Calu3 (cell line): ENCODE measurements at regions not wholly inside any gene's neighbourhood (a gene's known extent, or its start where the extent isn't known, plus 50 kb on each side); places are given as distances from the start of the nearest gene placed in this dataset.
A peak's percentile ranks its signal among the peaks of the same experiment; 100 is the strongest.

Experiments
- BruUV-seq: library from RNA; stranded (reverse); fragments of 400-500 nt; replicated peaks from 2 replicates; lab custom pipeline; 2021; lab: Mats Ljungman, UMichigan
- CTCF ChIA-PET: fragments of 300-600 bp; sonication (Branson Sonifier 250); formaldehyde crosslinking; loops from one replicate; lab custom pipeline; 2022; ENCODE audit warnings: antibody characterized with exemption; lab: Charles Lee
- DNase-seq: peaks from one replicate; pipeline ENCODE4 v3.0.0; 2022
- H3K27ac Mint-ChIP-seq: one replicate; pipeline ENCODE4 v1.8.0; 2022; ENCODE audit warnings: mixed read lengths; ENCODE audit not compliant: unreplicated experiment
- H3K27me3 Mint-ChIP-seq: one replicate; pipeline ENCODE4 v1.8.0; 2022; ENCODE audit warnings: mixed read lengths; ENCODE audit not compliant: unreplicated experiment
- H3K36me3 Mint-ChIP-seq: one replicate; pipeline ENCODE4 v1.8.0; 2022; ENCODE audit warnings: mild to moderate bottlenecking, moderate library complexity, mixed read lengths; ENCODE audit not compliant: insufficient read depth, unreplicated experiment
- H3K4me1 Mint-ChIP-seq: one replicate; pipeline ENCODE4 v1.8.0; 2022; ENCODE audit warnings: mild to moderate bottlenecking, low read depth, mixed read lengths; ENCODE audit not compliant: unreplicated experiment
- H3K4me3 Mint-ChIP-seq: one replicate; pipeline ENCODE4 v1.8.0; 2022; ENCODE audit warnings: mild to moderate bottlenecking, low read depth, moderate library complexity, mixed read lengths; ENCODE audit not compliant: unreplicated experiment
- H3K9me3 Mint-ChIP-seq: one replicate; pipeline ENCODE4 v1.8.0; 2022; ENCODE audit warnings: low read depth, mixed read lengths; ENCODE audit not compliant: unreplicated experiment
- intact Hi-C: fragments of 100-400 bp; cut with micrococcal nuclease; formaldehyde crosslinking; loops from one replicate; pipeline ENCODE4 v1.10.0; 2022; ENCODE audit not compliant: unreplicated experiment
- TF ChIP-seq, protein P1 (sequence below): fragments of 200-600 bp; IDR thresholded peaks from one replicate; pipeline ENCODE4 v1.8.0; 2022; ENCODE audit warnings: antibody characterized with exemption; ENCODE audit not compliant: unreplicated experiment

DNA sequence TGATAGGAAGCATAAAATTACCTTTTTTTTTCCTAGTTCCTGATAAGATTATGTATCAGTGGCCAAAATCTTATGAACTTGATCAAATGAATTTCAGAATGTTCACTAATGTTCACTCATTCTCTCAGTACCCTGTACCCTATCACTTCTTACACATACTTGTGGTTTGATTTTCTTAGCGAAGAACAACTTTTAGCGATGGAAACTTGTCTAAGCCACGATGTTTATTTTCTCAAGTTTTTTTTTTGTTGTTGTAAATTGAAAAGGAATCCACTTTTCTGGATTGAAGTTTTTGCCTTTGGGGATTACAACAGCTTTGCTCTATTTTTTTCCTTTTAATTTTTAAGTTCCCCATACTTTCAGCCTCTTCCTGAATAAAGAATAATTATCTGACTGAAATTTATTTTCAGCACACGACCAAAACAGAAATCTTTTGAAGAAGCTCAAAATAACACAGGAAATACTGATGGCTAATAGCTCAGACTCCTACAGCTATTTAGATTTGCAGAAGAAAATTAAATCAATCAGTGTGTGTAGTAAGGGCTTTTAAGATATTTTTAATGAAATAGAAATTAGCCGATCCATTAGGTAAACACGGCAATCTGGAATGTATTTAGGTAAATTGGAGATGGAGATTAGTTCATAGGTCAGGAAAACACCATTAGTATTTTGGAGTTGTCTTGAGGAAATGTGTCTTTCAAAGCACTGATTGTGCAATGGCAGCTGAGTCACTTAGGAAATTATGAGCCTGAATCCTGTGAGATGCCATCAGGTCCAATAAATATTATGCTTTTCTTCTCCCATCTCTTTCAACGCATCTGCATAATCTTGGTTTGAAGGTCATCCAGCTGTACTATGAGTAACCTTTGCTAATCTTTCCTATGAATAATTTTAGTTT is 217.5 kb downstream of the GJA1 start:
- CTCF ChIA-PET: interaction anchor here (0.8 to 1.0 kb wide), 2 partner anchors 36 to 131 kb away, joined by 3 to 4 read pairs; no protein-coding TSS in a partner anchor
- no peaks in the 10 kb centered on the region for H3K9me3 Mint-ChIP-seq
- H3K36me3 Mint-ChIP-seq: no peaks in the 10 kb centered on the region
- H3K4me1 Mint-ChIP-seq: no peaks in the 10 kb centered on the region
- no TSS peak for BruUV-seq
- peak; percentile 14 for DNase-seq
- intact Hi-C loops: no loop called here
- H3K4me3 Mint-ChIP-seq: no peak overlapping the region
- no peaks in the 10 kb centered on the region for H3K27me3 Mint-ChIP-seq
- TF ChIP-seq, protein P1, sequence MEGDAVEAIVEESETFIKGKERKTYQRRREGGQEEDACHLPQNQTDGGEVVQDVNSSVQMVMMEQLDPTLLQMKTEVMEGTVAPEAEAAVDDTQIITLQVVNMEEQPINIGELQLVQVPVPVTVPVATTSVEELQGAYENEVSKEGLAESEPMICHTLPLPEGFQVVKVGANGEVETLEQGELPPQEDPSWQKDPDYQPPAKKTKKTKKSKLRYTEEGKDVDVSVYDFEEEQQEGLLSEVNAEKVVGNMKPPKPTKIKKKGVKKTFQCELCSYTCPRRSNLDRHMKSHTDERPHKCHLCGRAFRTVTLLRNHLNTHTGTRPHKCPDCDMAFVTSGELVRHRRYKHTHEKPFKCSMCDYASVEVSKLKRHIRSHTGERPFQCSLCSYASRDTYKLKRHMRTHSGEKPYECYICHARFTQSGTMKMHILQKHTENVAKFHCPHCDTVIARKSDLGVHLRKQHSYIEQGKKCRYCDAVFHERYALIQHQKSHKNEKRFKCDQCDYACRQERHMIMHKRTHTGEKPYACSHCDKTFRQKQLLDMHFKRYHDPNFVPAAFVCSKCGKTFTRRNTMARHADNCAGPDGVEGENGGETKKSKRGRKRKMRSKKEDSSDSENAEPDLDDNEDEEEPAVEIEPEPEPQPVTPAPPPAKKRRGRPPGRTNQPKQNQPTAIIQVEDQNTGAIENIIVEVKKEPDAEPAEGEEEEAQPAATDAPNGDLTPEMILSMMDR: no peak
- H3K27ac Mint-ChIP-seq: peak overlapping the region; percentile 9

DNA sequence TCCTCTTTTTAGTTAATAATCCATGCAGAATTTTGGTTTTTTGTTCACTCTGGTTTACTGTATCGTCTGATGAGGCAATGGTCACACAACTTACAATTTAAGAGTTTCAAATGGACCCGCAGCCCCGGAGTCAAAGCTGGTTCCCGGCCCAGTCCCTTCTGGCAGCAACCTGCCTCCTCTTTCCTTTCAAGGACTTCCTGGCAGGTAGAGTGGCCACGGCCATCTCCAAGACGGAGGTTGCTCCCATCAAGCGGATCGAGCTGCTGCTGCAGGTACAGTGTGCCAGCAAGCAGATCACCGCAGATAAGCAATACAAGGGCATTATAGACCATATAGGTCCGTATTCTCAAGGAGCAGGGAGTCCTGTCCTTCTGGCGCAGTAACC is 218.2 kb downstream of the GJA1 start:
- no peak for DNase-seq
- intact Hi-C loops: no loop called here
- H3K27ac Mint-ChIP-seq: peak overlapping the region; percentile 9
- H3K9me3 Mint-ChIP-seq: no peaks in the 10 kb centered on the region
- H3K27me3 Mint-ChIP-seq: no peaks in the 10 kb centered on the region
- no peak overlapping the region for H3K4me3 Mint-ChIP-seq
- CTCF ChIA-PET: interaction anchor here (1.0 kb wide), 1 partner anchor 36 kb away, joined by 4 read pairs; no protein-coding TSS in a partner anchor
- TF ChIP-seq, protein P1: no peak
- BruUV-seq: no TSS peak
- H3K36me3 Mint-ChIP-seq: no peaks in the 10 kb centered on the region
- no peaks in the 10 kb centered on the region for H3K4me1 Mint-ChIP-seq

DNA sequence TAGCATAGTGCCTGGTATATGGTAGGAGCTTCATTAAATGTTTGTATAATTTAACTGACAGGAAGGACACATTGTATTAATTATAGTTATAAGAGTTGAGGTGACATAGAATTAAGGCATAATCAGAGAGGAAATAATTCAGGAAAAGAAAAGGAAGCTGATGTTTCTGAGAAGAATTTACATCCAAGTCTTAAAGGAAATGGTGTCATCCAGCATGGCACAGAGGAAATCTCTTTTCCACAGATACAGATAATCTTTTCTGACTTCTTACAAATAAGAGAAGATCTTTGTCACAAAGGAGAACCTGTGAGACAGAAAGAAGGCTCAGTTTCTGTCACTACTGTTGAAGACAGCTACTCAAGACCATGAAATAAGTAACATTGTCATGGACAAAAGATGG is 222.5 kb downstream of the GJA1 start:
- H3K36me3 Mint-ChIP-seq: no peaks in the 10 kb centered on the region
- H3K9me3 Mint-ChIP-seq: no peaks in the 10 kb centered on the region
- no peaks in the 10 kb centered on the region for H3K4me1 Mint-ChIP-seq
- CTCF ChIA-PET: no interaction called here
- no peak overlapping the region for H3K27ac Mint-ChIP-seq
- no TSS peak for BruUV-seq
- TF ChIP-seq, protein P1: no peak
- H3K4me3 Mint-ChIP-seq: no peak overlapping the region
- DNase-seq: no peak
- H3K27me3 Mint-ChIP-seq: no peaks in the 10 kb centered on the region
- intact Hi-C loops: no loop called here

DNA sequence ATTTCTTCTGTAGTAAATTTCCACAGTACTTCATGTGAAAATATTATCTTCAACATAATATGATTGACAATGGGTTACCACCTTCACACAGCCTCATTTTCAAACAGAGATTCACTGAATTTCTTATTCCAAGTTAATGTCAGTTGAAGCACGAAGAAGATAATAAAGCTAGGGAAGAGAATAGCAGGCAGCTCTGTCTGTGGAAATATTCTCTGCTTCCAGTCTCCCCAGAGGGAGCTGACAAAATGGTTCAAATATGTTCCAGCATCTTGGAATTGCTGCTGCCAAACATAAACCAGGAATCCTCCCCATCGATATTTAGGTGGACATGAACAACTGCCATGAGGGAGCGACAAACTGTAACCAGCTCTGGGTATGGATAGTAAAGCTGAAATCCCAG is 224.8 kb downstream of the GJA1 start:
- no TSS peak for BruUV-seq
- peaks cover 3% of the 10 kb centered on the region for H3K9me3 Mint-ChIP-seq
- no peaks in the 10 kb centered on the region for H3K4me1 Mint-ChIP-seq

More for the DNA sequence above, 224.8 kb downstream of the GJA1 start:
- TF ChIP-seq, protein P1: no peak
- no peaks in the 10 kb centered on the region for H3K36me3 Mint-ChIP-seq
- no peaks in the 10 kb centered on the region for H3K27me3 Mint-ChIP-seq
- intact Hi-C loops: no loop called here
- DNase-seq: no peak
- CTCF ChIA-PET: no interaction called here
- no peak overlapping the region for H3K27ac Mint-ChIP-seq
- no peak overlapping the region for H3K4me3 Mint-ChIP-seq
